DMS153 (cell line): ENCODE measurements at regions not wholly inside any gene's neighbourhood (a gene's known extent, or its start where the extent isn't known, plus 50 kb on each side); places are given as distances from the start of the nearest gene placed in this dataset.

ENCODE experiments used
- DNase-seq: peaks from one replicate; lab custom pipeline; 2025; lab: John Stamatoyannopoulos, UW

GRCh38 chr22:27292542-27293299 lies 508.8 kb downstream of the MN1 start:
- DNase-seq, result no peak

DNA sequence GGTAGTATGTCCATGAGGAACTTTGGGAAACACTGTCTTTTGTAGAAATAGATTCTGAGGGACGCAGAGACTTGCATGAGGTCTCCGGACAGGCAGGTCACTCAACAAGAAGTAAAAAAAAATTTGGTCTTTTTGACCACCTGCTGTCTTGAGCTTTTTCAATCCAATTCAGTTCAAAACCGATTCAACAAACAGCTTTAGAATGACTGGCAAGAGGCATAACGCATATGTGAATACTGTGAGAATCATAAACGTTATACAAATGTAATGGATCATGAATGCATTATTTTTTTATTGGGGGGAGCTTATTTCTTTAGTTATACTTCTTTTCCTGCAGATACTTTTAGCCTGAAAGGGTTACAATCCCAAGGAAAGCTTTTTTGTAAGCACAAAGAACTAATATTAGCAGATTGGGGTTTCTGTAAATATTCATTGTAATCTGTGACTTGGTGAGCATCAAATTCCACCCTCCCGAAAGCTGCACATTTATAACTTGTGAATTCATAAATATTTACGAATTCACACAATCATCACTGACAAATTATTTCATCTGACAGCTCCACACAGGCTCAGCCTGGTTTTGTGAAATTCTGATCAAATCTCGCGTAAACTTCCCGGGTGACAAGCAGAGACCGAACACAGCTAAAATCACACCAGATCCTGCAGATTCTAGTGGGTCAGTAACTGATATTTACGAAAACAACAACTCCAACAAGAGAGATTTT lies 507.7 kb downstream of the MN1 start:
- DNase-seq, result no peak

DNA sequence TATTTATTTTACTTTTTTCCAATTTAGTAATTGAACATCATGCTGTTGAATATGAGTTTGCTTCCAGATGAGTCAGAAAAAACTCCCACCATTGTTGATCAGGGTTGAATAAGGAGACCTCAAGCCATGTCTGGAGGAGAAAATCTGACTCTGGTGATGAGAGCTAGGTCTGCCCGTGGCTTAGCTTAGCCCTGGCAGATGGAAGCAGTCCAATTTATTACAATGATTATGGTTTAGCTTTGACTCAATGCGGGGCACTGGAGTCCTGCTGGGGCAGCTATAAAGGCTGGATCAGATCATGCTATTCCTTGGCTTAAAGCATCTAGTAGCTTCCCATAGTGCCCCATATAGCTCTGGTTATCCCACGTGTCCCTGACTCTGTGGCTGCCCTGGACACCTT lies 506.5 kb downstream of the MN1 start:
- DNase-seq, result no peak

DNA sequence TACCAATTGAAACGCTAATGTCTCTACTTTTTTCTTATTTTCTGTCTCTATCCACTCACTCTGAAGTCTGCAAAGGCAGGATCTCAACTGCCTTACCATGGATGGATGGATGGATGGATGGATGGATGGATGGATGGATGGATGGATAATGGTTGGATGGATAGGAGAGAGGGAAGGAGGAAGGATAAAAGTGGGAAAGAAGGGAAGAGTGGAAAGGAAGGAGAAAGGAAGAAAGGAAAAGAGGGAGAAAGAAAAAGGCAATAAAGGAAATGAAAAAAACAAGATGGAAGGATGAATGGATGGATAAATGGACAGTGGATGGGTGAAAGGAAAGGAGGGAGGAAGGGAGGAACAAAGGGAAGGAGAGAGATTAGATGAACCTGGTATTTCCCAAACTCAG lies 506.0 kb downstream of the MN1 start:
- DNase-seq, result no peak

DNA sequence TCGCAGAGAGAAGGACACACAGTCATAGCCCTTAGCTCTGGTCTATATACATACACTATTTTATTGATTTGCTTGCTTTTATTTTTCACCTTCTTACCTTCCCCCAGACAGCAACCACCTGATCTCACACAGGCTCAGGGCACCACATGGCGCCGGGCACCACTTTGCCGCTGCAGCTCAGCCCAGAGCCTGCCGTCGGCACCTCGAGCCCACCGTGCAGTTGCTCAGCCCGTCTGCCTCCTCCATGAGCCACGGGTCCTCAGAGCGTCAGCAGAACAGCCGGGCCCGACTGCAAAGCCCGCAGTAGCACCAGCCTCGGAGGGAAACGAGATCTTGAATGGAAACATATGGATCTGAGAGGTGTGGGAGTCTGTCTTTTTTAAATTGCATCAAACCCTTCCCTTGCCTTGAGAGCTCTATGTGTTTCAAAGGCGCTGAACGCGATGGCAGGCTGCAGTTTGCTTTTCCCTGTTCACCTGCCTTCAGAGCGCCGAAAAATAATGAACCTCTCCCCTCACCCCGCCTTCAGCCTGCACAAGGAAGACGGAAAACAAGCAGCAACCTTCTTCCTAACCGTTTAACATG lies 505.4 kb downstream of the MN1 start:
- DNase-seq, result no peak

DNA sequence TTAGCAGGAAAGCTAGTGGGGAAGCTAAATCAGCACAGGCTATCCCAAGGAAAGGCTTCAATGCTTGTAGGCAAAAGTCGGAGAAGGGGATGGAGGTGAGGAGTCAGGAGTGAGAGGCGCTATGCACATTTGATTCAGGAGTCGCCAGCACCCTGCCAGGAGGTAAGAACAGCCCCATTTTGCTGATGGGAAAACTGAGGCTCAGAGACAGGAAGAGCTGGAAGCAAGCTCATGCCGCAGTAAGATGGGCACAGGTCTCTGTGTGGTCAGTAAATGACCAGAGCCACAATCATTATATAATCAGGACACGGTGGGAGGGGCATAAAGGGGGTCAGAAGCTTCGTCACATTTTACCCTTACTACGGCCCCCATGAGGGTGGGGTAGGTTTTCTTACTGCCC lies 504.4 kb downstream of the MN1 start:
- DNase-seq, result no peak

GRCh38 chr22:27298332-27298731 lies 503.2 kb downstream of the MN1 start:
- DNase-seq, result no peak

- no peak for DNase-seq
Measured at GRCh38 chr22:27298742-27299141, 502.8 kb downstream of the MN1 start.

DNA sequence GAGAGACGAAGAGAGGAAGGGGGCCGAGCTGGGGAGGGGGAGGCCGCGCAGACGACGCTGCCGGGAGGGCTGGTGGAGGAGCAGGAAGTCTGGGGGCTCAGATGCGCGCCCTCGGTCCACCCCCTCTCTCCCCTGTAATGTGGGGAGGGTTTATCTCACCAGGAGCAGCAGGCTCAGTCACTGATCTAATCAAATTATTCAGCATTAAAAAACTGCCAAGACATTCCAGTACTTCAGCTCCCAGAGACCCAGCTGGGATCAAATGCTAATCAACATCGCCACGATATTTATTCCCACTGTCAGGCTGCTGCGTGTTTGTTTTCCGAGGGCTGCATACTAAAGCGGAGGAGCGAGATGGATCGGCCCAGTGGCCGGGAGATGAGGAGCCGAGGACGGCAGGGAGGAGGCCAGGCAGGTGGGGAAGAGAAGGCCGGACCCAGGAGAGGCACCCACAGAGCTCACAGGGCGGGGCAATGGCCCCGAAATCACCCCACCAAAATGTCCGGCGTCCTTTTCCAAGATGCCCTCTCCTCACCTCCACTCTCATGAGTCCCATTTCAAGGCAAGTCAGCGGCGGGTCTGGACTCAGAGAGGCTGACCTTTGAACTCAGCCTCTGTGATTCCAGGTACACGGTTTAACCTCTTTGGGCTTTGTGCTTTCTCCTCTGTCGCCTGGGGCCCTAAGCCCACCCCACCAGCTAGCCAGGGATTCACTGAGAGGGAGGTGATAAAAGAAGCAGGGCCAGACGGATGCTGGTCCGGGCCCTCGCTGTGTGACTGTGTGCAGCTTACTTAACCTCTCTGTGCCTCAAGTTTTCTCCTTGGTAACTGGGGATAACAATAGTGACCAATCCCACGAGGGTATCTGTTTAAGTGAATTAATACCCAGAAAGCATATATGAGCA lies 502.1 kb downstream of the MN1 start:
- DNase-seq, result no peak

GRCh38 chr22:27300536-27301285 lies 500.8 kb downstream of the MN1 start:
- no peak for DNase-seq

GRCh38 chr22:27302501-27302900 lies 499.1 kb downstream of the MN1 start:
- no peak for DNase-seq

- no peak for DNase-seq
Measured at GRCh38 chr22:27303718-27304117, 497.8 kb downstream of the MN1 start.

DNA sequence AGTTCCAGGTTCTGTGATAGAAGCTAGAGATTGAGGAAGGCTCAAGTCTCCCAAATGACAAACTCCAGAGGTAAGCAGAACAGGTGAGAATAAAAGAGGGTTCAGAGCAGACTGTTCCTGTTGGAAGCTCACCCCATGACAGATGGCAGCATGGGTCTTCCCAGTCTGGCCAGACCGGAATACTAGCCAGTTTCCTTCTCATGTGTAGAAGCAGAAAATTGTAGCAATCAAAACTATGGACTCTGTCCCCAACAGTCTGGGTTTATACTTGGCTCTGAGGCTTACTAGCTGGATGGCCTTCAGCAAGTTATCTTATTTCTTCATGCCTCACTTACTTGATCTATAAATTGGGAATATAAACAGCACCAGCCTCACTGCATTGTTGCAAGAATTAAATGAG lies 494.8 kb downstream of the MN1 start:
- DNase-seq, result no peak

- no peak for DNase-seq
Measured at GRCh38 chr22:27307545-27308247, 493.9 kb downstream of the MN1 start.

DNA sequence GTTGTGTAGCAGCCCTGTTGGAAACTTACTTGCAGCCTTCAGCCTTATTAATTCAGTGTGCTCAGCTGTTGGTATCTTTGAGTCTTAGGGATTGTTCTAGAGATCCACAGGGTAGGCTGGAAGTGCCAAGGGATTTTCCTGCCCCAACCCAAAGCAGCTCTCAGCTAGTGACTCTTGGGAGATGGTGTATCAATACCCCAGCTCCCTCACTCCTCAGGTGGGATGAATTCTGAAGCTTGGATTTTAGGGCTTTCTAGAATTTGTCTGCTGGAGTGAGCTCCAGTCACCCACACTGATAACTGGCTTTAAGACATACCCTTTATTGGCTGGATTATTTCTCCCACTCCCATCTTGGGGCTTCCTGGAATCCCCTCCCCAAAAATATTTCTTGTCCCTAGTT lies 493.0 kb downstream of the MN1 start:
- no peak for DNase-seq

- no peak for DNase-seq
Measured at GRCh38 chr22:27309697-27310096, 491.9 kb downstream of the MN1 start.

DNA sequence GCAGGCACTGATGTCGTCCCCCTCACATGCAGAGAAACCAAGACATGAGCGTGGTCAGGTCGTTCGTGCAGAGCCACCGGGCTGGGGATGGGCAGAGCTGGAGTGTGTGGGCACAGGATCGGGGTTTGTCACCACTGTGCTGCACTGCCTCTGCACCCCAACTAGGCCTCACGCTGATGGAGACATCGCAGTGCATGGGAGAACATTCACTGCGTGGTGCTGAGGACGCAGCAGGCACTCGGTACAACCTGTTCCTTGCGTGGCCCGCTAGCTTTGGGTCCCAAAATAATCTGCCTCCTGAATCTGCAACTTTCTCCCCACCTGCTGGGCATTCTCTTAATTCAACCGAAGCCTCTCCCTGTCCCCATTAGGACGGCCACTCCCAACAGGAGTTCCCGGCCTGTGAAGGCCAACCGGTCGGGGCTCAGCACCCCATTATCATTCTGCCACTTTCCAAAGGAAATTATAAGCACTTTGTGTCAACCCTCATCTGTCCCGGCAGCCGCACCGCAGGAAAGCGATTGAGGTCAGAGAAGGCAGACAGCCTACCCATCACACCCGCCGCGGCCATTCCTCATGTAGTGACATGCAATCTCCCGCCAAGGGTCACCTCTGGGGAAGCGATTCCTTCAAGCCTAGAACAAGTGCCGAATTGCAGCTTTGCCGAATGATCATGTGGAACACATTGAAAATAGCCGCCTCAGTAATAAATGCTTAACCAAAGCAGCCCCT lies 490.4 kb downstream of the MN1 start:
- no peak for DNase-seq

GRCh38 chr22:27311698-27312550 lies 489.6 kb downstream of the MN1 start:
- DNase-seq, result no peak

DNA sequence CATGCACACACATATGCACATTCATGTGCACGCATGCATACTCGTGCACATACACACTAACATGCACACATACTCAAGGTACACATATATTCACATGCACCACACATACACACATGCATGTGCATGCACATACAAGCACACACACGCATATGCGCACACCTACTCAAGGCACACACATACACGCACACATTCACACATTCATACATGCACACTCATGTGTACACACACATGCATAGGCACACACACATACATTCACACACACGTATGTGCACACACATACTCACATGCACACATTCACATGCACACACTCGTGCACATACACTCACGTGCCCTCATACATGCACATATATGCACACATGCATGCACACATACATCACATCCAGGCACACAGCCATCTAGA lies 489.0 kb downstream of the MN1 start:
- no peak for DNase-seq
